ENCODE measurements at regions not wholly inside any gene's neighbourhood (a gene's known extent, or its start where the extent isn't known, plus 50 kb on each side); places are given as distances from the start of the nearest gene placed in this dataset.

GRCh38 chr10:44242826-44243225, 142.1 kb downstream of the CXCL12 start:
- DNase-seq (ENCODE audit: low read depth): no peak

DNA sequence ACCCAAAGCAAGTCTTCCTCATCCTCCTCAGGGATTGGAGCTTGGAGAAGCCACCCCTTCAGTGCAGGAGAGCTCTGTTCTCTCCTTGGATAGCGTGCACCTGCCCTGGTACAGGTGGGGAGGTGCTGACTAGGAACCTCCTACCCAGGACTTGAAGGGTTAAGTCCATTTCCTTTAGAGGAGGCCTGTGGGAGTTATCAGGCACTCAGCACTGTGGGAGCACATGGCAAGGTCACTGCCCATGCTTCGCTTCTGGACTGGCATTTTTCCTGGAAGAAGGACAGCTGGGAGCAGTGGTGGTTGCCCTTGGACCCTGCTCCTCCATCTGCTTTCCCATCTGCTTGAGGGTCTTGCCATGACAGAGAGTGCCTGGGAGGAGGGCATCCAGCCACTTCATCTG, 142.8 kb downstream of the CXCL12 start:
- DNase-seq (ENCODE audit: low read depth): no peak

- peak; percentile 3 for DNase-seq (ENCODE audit: low read depth)
Measured at GRCh38 chr10:44240584-44241205, 144.2 kb downstream of the CXCL12 start.

DNA sequence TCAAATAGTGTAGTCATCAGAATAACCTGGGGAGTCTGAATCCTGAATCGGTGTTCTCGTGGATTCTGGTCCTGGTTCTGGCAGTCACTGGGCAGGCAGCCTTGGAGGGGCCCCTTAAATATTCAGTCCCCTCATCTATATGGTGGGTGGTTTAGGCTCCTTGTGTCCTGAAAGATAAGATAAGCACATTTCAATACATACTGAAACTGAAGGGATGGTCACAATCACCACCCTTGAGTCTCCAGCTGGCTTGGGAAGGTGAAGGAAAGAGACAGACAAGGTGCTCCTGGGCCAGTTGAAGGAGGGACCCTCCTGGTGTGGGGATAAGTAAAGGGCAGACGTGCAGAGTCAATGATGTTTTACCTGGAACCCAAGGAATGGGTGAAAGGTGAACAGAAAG, 146.7 kb downstream of the CXCL12 start:
- no peak for DNase-seq (ENCODE audit: low read depth)

- no peak for DNase-seq (ENCODE audit: low read depth)
Measured at GRCh38 chr10:44237364-44238049, 147.4 kb downstream of the CXCL12 start.

DNA sequence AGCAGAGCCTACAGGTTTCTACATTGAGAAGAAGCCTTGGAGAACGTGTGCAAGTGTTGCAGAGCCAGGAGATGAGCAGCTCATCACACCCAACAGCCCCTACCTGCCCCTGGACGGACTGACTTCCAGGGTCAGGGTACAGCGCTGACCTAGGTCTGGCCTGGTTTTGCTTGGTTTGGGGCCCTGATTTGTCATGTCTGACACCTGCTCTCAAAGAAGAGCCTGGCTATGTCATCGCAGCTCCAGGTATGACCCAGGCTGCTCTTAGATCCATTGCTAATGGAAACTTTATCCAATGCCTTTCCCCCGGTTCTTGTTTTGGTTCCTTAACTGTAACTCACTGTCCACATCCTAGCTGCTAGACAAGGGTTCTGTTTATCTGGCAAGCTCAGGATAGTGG, 149.5 kb downstream of the CXCL12 start:
- DNase-seq (ENCODE audit: low read depth): no peak

DNA sequence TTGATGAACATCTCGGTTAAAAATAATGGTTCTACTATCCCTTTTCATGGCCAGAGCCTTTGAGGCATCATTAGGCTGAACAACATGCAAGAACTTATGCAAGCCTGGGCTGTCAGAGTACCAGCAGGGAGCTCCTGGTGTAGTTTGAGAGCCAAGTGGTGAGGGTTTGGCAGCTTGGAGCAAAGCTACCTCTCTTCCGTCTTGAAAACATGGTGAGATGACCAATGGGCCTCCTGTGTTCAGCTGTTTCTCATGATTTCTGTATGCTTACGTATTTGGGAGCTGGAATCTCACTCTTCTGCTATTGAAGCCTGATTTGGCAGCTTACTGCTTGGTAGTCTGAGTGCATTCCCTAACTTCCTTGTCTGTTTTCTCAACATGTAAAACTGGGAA, 150.4 kb downstream of the CXCL12 start:
- DNase-seq (ENCODE audit: low read depth): no peak

- no peak for DNase-seq (ENCODE audit: low read depth)
Measured at GRCh38 chr10:44233561-44234482, 151.1 kb downstream of the CXCL12 start.

DNA sequence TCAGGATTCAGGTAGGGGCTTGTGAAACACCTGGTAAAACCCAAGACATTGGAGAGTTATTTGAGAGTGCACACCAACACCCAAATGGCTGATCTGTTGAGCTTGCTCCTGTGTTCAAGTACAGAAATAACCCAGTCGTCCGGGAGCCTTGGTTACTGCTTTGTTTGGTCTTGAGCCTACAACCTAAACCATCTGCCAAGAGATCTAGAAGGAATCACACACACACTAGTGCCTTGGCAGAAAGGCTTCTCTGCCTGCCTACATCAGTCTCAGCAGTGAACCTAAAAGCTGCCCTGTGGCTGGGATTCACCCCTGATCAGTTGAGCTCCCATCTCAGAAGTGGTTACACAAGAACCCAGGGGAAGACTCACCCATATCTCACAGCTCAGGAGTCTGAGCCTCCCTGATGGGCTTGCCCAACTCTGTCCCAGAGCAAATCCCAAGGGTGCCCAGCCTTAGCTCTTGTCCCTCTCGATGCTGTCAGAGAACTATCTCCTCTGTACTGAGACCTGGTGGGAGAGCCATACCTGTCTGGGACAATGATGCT, 167.6 kb downstream of the CXCL12 start:
- no peak for DNase-seq (ENCODE audit: low read depth)

DNA sequence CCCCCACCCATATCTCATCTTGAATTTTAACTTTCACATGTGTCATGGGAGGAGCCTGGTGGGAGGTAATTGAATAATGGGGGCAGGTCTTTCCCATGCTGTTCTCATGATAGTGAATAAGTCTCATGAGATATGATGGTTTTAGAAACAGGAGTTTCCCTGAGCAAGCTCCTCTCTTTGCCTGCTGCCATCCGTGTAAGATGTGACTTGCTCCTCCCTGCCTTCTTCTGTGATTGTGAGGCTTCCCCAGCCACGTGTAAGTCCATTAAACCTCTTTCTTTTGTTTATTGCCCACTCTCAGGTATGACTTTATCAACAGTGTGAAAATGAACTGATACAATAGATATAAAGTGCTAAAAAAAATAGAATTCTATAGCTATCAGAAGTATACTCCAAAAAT, 168.8 kb downstream of the CXCL12 start:
- no peak for DNase-seq (ENCODE audit: low read depth)

DNA sequence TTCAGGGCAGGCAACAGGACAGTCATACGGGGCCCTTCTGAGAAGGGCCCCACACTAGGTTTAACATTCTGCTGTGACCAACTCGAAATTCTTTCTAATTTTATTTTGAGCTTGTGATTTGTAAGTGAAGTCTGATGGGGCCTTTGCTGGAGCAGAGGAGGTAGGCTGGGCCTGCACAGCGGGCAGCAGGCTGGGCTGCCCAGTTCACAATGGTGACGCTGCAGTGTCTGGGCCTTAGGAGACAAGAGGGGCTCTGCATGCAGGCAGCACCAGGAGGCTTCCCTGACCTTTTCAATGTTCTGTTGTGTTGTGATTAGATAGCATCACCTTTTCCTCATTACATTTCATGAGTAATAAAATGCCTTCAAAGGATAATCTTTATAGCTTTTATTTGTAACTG, 175.1 kb downstream of the CXCL12 start:
- DNase-seq (ENCODE audit: low read depth): no peak

GRCh38 chr10:44207160-44207559, 177.7 kb downstream of the CXCL12 start:
- DNase-seq (ENCODE audit: low read depth): no peak

DNA sequence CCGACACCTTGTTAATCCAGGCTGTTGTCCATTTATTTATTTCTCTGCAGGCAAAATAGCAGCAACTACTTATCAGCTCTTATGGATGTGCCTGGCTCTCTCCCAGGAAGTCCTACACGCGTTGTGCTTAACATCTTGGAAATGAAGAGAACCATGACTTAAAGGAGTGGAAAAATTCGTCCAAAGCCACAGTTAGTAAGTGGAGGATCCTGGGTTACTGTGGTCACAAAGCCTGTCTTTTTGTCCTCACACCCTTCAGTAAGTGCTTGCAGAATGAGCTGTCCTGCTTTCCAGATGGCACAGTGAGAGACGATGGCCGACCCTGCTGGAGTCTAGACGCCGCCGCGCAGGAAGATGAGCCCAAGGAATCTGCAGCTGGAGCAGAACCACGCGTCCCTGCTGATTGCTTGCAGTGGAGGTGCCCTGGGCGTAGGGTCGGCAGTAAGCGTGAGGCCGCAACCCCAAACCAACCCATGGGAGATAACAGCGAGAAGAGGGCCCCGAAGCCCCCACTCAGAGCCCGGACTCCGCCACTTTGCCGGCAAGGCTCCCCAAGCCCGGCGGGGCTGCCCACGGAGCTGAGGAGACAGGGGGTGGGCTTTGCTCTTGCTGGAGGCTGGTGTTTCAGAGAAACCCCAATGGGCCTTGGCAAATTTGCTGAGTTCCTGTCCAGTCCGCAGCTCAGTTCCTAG, 178.6 kb downstream of the CXCL12 start:
- DNase-seq (ENCODE audit: low read depth): no peak

- no peak for DNase-seq (ENCODE audit: low read depth)
Measured at GRCh38 chr10:44205067-44205466, 179.8 kb downstream of the CXCL12 start.

GRCh38 chr10:44203535-44203934, 181.4 kb downstream of the CXCL12 start:
- DNase-seq (ENCODE audit: low read depth): no peak

GRCh38 chr10:44202952-44203351, 181.9 kb downstream of the CXCL12 start:
- no peak for DNase-seq (ENCODE audit: low read depth)

DNA sequence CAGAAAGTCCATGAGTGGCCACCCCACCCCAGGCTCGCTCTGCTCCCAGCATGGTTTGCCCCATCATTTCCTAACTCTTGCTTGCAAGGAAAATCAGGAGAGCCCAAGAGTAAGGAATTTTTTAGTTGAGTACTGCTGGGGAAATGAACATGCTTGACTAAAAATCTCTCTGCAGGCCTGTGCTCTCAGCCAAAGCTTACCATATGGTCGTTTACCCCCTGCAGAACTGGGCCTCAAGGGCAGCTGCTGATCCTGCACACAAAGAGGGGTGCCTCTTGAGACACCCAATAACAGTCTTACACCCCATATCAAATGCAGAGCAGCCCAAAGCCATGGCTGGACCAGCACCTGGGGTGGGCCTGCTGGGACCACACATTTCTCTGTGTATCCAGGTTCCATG, 183.2 kb downstream of the CXCL12 start:
- DNase-seq (ENCODE audit: low read depth): no peak

DNA sequence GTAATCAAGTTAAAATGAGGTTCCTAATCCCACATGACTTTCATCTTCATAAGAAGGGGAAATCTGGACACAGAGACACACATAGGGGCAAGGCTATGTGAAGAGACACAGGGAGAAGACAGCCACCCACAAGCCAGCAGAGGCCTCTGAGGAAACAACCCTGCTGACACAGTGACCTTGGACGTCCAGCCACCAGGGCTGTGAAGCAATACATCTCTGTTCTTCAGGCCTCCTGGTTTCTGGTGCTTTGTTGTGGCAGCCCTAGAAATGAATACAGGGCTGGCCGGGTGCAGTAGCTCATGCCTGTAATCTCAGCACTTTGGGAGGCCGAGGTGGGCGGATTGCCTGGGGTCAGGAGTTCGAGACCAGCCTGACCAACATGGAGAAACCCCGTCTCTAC, 183.9 kb downstream of the CXCL12 start:
- DNase-seq (ENCODE audit: low read depth): no peak

- DNase-seq (ENCODE audit: low read depth): no peak
Measured at GRCh38 chr10:44199991-44200655, 184.8 kb downstream of the CXCL12 start.

DNA sequence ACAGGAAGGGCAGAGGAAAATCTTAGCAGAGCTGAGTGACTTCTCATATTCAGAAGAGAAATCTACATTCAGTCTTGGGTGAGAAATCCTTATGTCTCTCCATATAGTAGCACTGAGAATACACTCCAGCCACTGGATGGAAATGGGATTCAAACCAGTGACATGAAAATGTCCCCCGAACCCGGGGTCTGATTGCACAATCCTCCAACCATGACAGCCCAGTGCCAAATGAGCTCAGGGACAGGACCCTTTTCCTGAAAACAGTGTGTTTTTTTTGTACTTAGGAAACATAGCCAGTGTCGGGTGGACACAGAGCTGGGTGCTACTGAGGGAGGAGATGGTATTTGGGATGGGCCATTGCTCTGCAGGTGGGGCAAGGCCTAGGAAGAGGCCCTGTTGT, 185.6 kb downstream of the CXCL12 start:
- no peak for DNase-seq (ENCODE audit: low read depth)

DNA sequence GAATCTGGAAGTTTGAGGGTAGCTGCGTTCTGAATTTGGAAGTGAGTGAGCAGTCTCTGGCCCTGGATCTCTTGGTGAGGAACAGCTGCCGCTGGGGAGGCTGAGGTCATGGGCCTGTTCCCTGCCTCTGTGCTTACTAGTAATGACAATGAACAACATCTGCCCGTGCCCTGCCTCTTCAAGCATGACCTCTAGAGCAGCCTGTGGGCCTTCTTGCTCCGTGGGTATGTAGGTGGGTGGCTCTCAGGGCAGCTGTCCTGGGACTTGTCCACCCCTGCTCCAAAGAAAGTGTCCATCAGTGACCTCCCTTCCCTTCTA, 186.2 kb downstream of the CXCL12 start:
- DNase-seq (ENCODE audit: low read depth): no peak
